ENCODE measurements at regions not wholly inside any gene's neighbourhood (a gene's known extent, or its start where the extent isn't known, plus 50 kb on each side); places are given as distances from the start of the nearest gene placed in this dataset.

GRCh38 chr3:72542781-72543180 is 305.5 kb downstream of the SHQ1 start:
- H2AFZ ChIP-seq: no peak overlapping the region
- intact Hi-C loops (cut with micrococcal nuclease; ENCODE audit: unreplicated experiment): no loop called here
- CTCF ChIA-PET: no interaction called here
- no peaks in the 10 kb centered on the region for H3F3A ChIP-seq (ENCODE audit: insufficient read depth, low read depth)
- no peaks in the 10 kb centered on the region for H3K9me3 ChIP-seq (ENCODE audit: insufficient read depth, low read depth)
- H3K27me3 ChIP-seq (ENCODE audit: insufficient read depth, low read depth): no peaks in the 10 kb centered on the region
- TF ChIP-seq CTCF (conservative IDR thresholded peaks at IDR 0.05): no peak
- TF ChIP-seq EZH2 (IDR thresholded peaks at IDR 0.05; ENCODE audit: low read depth): no peak
- no peaks in the 10 kb centered on the region for H3K9me2 ChIP-seq (ENCODE audit: insufficient read depth)
- H4K20me1 ChIP-seq (ENCODE audit: insufficient read depth): no peaks in the 10 kb centered on the region
- no peak for DNase-seq
- POLR2A ChIA-PET (ENCODE audit: unreplicated experiment): no interaction called here
- H3K79me2 ChIP-seq (ENCODE audit: low read depth): no peaks in the 10 kb centered on the region
- no peaks in the 10 kb centered on the region for H3K4me1 ChIP-seq (replicated peaks; ENCODE audit: insufficient read depth)
- no peak overlapping the region for H3K4me2 ChIP-seq
- no peaks in the 10 kb centered on the region for H3K36me3 ChIP-seq (ENCODE audit: low read depth)
- H3K4me3 ChIP-seq: no peak overlapping the region
- H3K27ac ChIP-seq: no peak overlapping the region
- BruUV-seq (replicated peaks): no TSS peak

GRCh38 chr3:72539856-72540255 is 308.4 kb downstream of the SHQ1 start:
- Histone ChIP-seq H3K4me2 (no peak overlapping the region), H3K4me3 (no peak overlapping the region), H2AFZ (no peak overlapping the region), H3K9me3 (ENCODE audit: insufficient read depth, low read depth) (no peaks in the 10 kb centered on the region), H3K79me2 (ENCODE audit: low read depth) (no peaks in the 10 kb centered on the region), H3F3A (ENCODE audit: insufficient read depth, low read depth) (no peaks in the 10 kb centered on the region), H3K27me3 (ENCODE audit: insufficient read depth, low read depth) (no peaks in the 10 kb centered on the region), H4K20me1 (ENCODE audit: insufficient read depth) (no peaks in the 10 kb centered on the region), H3K27ac (no peak overlapping the region), H3K4me1 (replicated peaks; ENCODE audit: insufficient read depth) (no peaks in the 10 kb centered on the region), H3K9me2 (ENCODE audit: insufficient read depth) (no peaks in the 10 kb centered on the region), H3K36me3 (ENCODE audit: low read depth) (no peaks in the 10 kb centered on the region)
- DNase-seq: no peak
- ChIA-PET CTCF (no interaction called here), POLR2A (ENCODE audit: unreplicated experiment) (no interaction called here)
- no peak for TF ChIP-seq CTCF (conservative IDR thresholded peaks at IDR 0.05)
- TF ChIP-seq EZH2 (IDR thresholded peaks at IDR 0.05; ENCODE audit: low read depth): no peak
- intact Hi-C loops (cut with micrococcal nuclease; ENCODE audit: unreplicated experiment): no loop called here
- no TSS peak for BruUV-seq (replicated peaks)

GRCh38 chr3:72538070-72538745 is 310.0 kb downstream of the SHQ1 start:
- Histone ChIP-seq H3K27me3 (ENCODE audit: insufficient read depth, low read depth) (no peaks in the 10 kb centered on the region), H3F3A (ENCODE audit: insufficient read depth, low read depth) (no peaks in the 10 kb centered on the region), H4K20me1 (ENCODE audit: insufficient read depth) (no peaks in the 10 kb centered on the region), H2AFZ (no peak overlapping the region), H3K27ac (no peak overlapping the region), H3K36me3 (ENCODE audit: low read depth) (no peaks in the 10 kb centered on the region), H3K4me1 (replicated peaks; ENCODE audit: insufficient read depth) (no peaks in the 10 kb centered on the region), H3K9me2 (ENCODE audit: insufficient read depth) (no peaks in the 10 kb centered on the region), H3K4me3 (no peak overlapping the region), H3K4me2 (no peak overlapping the region), H3K9me3 (ENCODE audit: insufficient read depth, low read depth) (no peaks in the 10 kb centered on the region), H3K79me2 (ENCODE audit: low read depth) (no peaks in the 10 kb centered on the region)
- CTCF ChIA-PET: no interaction called here
- intact Hi-C loops (cut with micrococcal nuclease; ENCODE audit: unreplicated experiment): no loop called here
- POLR2A ChIA-PET (ENCODE audit: unreplicated experiment): no interaction called here
- BruUV-seq (replicated peaks): no TSS peak
- no peak for DNase-seq
- TF ChIP-seq EZH2 (IDR thresholded peaks at IDR 0.05; ENCODE audit: low read depth) (no peak), CTCF (conservative IDR thresholded peaks at IDR 0.05) (no peak)
